B cell (primary cell): ENCODE measurements at regions not wholly inside any gene's neighbourhood (a gene's known extent, or its start where the extent isn't known, plus 50 kb on each side); places are given as distances from the start of the nearest gene placed in this dataset.

Source experiments
- ATAC-seq: fragments of 200-7000 bp; cut with Tn5 transposase; one replicate; pipeline ENCODE4 v1.10.0; 2021; ENCODE audit warnings: low read depth, mild to moderate bottlenecking, moderate number of reproducible peaks, moderate library complexity
- CTCF ChIA-PET: fragments of 350-600 bp; sonication (Branson Sonifier 250); formaldehyde crosslinking; loops from one replicate; lab custom pipeline; 2021; ENCODE audit warnings: antibody characterized with exemption, inconsistent platforms; lab: Charles Lee
- POLR2A ChIA-PET: fragments of 350-600 bp; sonication (Branson Sonifier 250); formaldehyde crosslinking; loops from one replicate; lab custom pipeline; 2021; ENCODE audit warnings: antibody characterized with exemption; lab: Charles Lee
- DNase-seq: peaks from one replicate; pipeline ENCODE4 v3.0.0; 2013
- H2AFZ ChIP-seq: 2 replicates; pipeline ENCODE4 v1.6.1; 2012; ENCODE audit warnings: mild to moderate bottlenecking, low read depth, low read length; ENCODE audit not compliant: insufficient read depth, poor library complexity, severe bottlenecking
- H3K27ac ChIP-seq, 2 donors: 1 replicate in 1 of 2; 2 replicates in 1 of 2; pipeline ENCODE4 v1.5.1; 2012 to 2013; ENCODE audit warnings: low read length in 2 of 2, mild to moderate bottlenecking in 2 of 2, moderate library complexity in 1 of 2
- H3K27me3 ChIP-seq, 4 experiments: fragments of 200-600 bp in 1 of 4; sonication (generic) in 1 of 4; replicated peaks in 1 of 4; 1 replicate in 2 of 4; 2 replicates in 2 of 4; pipeline versions ENCODE4 v1.6.1 to v1.7.0; 2013 to 2016; ENCODE audit warnings: low read length in 3 of 4, mild to moderate bottlenecking in 2 of 4, mixed read lengths in 1 of 4, moderate library complexity in 1 of 4; ENCODE audit not compliant: insufficient read depth in 4 of 4, control insufficient read depth in 3 of 4; ENCODE audit errors: control extremely low read depth in 1 of 4
- H3K36me3 ChIP-seq, 2 experiments: replicated peaks in 1 of 2; 1 replicate in 1 of 2; 2 replicates in 1 of 2; pipeline versions ENCODE4 v1.6.1 to v1.7.1; 2013; ENCODE audit warnings: low read length in 1 of 2; ENCODE audit not compliant: insufficient read depth in 2 of 2, control insufficient read depth in 1 of 2; ENCODE audit errors: control extremely low read depth in 1 of 2, extremely low read depth in 1 of 2
- H3K4me1 ChIP-seq, 2 donors: fragments of 200-600 bp in 1 of 2; sonication (generic) in 1 of 2; 1 replicate in 1 of 2; 2 replicates in 1 of 2; pipeline versions ENCODE4 v1.5.1 to v1.6.1; 2013 to 2017; ENCODE audit warnings: low read length in 2 of 2; ENCODE audit not compliant: control insufficient read depth in 2 of 2, insufficient read depth in 2 of 2
- H3K4me2 ChIP-seq: replicated peaks from 2 replicates; pipeline ENCODE3; 2012; ENCODE audit warnings: mild to moderate bottlenecking, low read depth, low read length; ENCODE audit not compliant: poor library complexity, severe bottlenecking
- H3K4me3 ChIP-seq, 5 experiments: fragments of 200-600 bp in 1 of 5; sonication (generic) in 1 of 5; 1 replicate in 3 of 5; 2 replicates in 2 of 5; pipeline versions ENCODE4 v1.5.1 to v1.7.0; 2011 to 2016; ENCODE audit warnings: low read length in 4 of 5, mild to moderate bottlenecking in 4 of 5, low read depth in 2 of 5, control low read depth in 1 of 5, moderate library complexity in 1 of 5; ENCODE audit not compliant: insufficient read depth in 1 of 5; ENCODE audit errors: control extremely low read depth in 1 of 5, extremely low read depth in 1 of 5
- H3K79me2 ChIP-seq: fragments of 200-600 bp; sonication (generic); one replicate; pipeline ENCODE4 v1.6.0; 2016; ENCODE audit warnings: low read length; ENCODE audit not compliant: control insufficient read depth, insufficient read depth
- H3K9ac ChIP-seq: fragments of 200-600 bp; sonication (generic); 2 replicates; pipeline ENCODE4 v1.6.1; 2017; ENCODE audit warnings: mild to moderate bottlenecking, low read length, moderate library complexity
- H3K9me3 ChIP-seq, 3 donors: one replicate each; pipeline versions ENCODE4 v1.6.1 to v1.7.1; 2013; ENCODE audit warnings: low read length in 2 of 3; ENCODE audit not compliant: control insufficient read depth in 2 of 3, insufficient read depth in 1 of 3; ENCODE audit errors: control extremely low read depth in 1 of 3
- H4K20me1 ChIP-seq: 2 replicates; pipeline ENCODE4 v1.6.0; 2012; ENCODE audit warnings: mild to moderate bottlenecking, low read length; ENCODE audit not compliant: insufficient read depth, control insufficient read depth, poor library complexity, severe bottlenecking
- H3K27ac Mint-ChIP-seq: one replicate; pipeline ENCODE4 v1.8.0; 2021; ENCODE audit warnings: mixed read lengths
- H3K27me3 Mint-ChIP-seq: one replicate; pipeline ENCODE4 v1.8.0; 2021; ENCODE audit warnings: mixed read lengths
- H3K4me1 Mint-ChIP-seq: one replicate; pipeline ENCODE4 v1.8.0; 2021; ENCODE audit warnings: mixed read lengths
- H3K4me3 Mint-ChIP-seq: one replicate; pipeline ENCODE4 v1.8.0; 2021; ENCODE audit warnings: mixed read lengths
- H3K9me3 Mint-ChIP-seq: one replicate; pipeline ENCODE4 v1.8.0; 2022; ENCODE audit warnings: mixed read lengths; ENCODE audit not compliant: insufficient read depth
- EZH2 ChIP-seq: IDR thresholded peaks from 2 replicates; pipeline ENCODE4 v1.6.1; 2012; ENCODE audit warnings: borderline replicate concordance, low read depth, mild to moderate bottlenecking, moderate library complexity, low read length; ENCODE audit not compliant: insufficient read depth, poor library complexity, severe bottlenecking
- WGBS: methylation state at CpG from one replicate; pipeline ENCODE4 v1.1.5; 2013; ENCODE audit warnings: missing lambda C conversion rate; ENCODE audit not compliant: insufficient coverage; 5-methylcytosine and 5-hydroxymethylcytosine counted together
- intact Hi-C: fragments of 100-400 bp; cut with micrococcal nuclease; formaldehyde crosslinking; loops from one replicate; pipeline ENCODE4 v1.10.0; 2022
- TF ChIP-seq, protein P1 (sequence below): fragments of 200-600 bp; IDR thresholded peaks from one replicate; pipeline ENCODE4 v1.8.0; 2022; ENCODE audit warnings: antibody characterized with exemption, mild to moderate bottlenecking

DNA sequence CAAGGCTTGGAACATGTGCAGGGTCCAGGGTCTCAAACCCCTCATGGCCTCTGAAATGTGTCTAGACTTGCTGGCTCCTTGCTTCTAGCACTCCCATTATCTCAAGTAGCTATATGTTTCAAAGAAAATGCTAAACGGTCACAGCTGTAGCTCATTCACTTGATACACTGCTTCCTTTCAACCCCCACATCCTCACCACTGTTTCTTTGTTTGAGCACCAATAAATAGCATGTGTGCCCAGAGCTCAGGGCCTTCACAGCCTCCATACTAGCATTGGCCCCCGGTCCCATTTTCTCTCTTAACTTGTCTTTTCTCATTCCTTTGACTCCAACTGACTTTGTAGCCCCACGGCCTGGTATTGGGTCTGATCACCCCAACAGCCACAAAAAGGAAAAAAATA, 801.8 kb downstream of the STIM2 start:
- Mint-ChIP-seq H3K4me1 (no peaks in the 10 kb centered on the region), H3K27ac (no peak overlapping the region), H3K9me3 (no peaks in the 10 kb centered on the region), H3K27me3 (no peaks in the 10 kb centered on the region), H3K4me3 (no peak overlapping the region)
- Histone ChIP-seq H3K36me3 (no peaks in the 10 kb centered on the region), H3K4me2 (no peak overlapping the region), H3K4me1 (no peaks in the 10 kb centered on the region), H3K4me3 (no peak overlapping the region), H3K9ac (no peak overlapping the region), H2AFZ (no peak overlapping the region), H3K27ac (no peak overlapping the region), H4K20me1 (no peaks in the 10 kb centered on the region), H3K79me2 (no peaks in the 10 kb centered on the region), H3K9me3 (no peaks in the 10 kb centered on the region), H3K27me3 (no peaks in the 10 kb centered on the region)
- TF ChIP-seq, protein P1, sequence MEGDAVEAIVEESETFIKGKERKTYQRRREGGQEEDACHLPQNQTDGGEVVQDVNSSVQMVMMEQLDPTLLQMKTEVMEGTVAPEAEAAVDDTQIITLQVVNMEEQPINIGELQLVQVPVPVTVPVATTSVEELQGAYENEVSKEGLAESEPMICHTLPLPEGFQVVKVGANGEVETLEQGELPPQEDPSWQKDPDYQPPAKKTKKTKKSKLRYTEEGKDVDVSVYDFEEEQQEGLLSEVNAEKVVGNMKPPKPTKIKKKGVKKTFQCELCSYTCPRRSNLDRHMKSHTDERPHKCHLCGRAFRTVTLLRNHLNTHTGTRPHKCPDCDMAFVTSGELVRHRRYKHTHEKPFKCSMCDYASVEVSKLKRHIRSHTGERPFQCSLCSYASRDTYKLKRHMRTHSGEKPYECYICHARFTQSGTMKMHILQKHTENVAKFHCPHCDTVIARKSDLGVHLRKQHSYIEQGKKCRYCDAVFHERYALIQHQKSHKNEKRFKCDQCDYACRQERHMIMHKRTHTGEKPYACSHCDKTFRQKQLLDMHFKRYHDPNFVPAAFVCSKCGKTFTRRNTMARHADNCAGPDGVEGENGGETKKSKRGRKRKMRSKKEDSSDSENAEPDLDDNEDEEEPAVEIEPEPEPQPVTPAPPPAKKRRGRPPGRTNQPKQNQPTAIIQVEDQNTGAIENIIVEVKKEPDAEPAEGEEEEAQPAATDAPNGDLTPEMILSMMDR: no peak
- TF ChIP-seq EZH2: no peak
- ChIA-PET CTCF (no interaction called here), POLR2A (no interaction called here)
- WGBS: 50% methylated on average over 1 of the region's 3 CpGs
- intact Hi-C loops: no loop called here
- DNase-seq (no peak), ATAC-seq (no peak)

DNA sequence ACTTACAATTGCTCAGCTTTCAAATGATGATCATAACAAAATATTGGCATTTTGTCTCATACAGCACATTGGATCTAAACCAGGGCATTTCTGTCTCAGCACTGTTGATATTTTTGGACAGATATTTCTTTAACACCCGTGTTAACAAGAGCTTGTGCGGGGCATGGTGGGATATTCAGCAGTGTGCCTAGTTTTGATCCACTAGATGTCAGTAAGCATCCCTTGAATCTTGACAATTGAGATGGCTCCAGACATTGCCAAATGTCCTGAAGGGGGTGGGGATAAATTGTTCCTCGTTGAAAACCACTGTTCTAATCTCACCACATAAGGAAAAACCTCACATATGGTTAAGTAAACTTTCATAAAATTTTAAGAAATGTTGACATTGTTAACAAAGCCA, 806.3 kb downstream of the STIM2 start:
- no peaks in the 10 kb centered on the region for H3K4me1 Mint-ChIP-seq
- Histone ChIP-seq H3K4me3 (no peak overlapping the region), H3K27me3 (no peaks in the 10 kb centered on the region), H3K27ac (no peak overlapping the region), H3K4me2 (no peak overlapping the region), H3K9me3 (no peaks in the 10 kb centered on the region), H3K36me3 (no peaks in the 10 kb centered on the region), H3K4me1 (no peaks in the 10 kb centered on the region), H4K20me1 (no peaks in the 10 kb centered on the region), H3K79me2 (no peaks in the 10 kb centered on the region), H3K9ac (no peak overlapping the region), H2AFZ (no peak overlapping the region)
- no peaks in the 10 kb centered on the region for H3K27me3 Mint-ChIP-seq
- WGBS: 94% methylated on average over 2 of the region's 3 CpGs
- H3K4me3 Mint-ChIP-seq: no peak overlapping the region
- TF ChIP-seq, protein P1: no peak
- no peak for TF ChIP-seq EZH2
- DNase-seq (no peak), ATAC-seq (no peak)
- no peaks in the 10 kb centered on the region for H3K9me3 Mint-ChIP-seq
- intact Hi-C loops: no loop called here
- POLR2A ChIA-PET: no interaction called here
- no peak overlapping the region for H3K27ac Mint-ChIP-seq
- CTCF ChIA-PET: no interaction called here
